HepG2 (cell line): ENCODE measurements at regions not wholly inside any gene's neighbourhood (a gene's known extent, or its start where the extent isn't known, plus 50 kb on each side); places are given as distances from the start of the nearest gene placed in this dataset.
A peak's percentile ranks its signal among the peaks of the same experiment; 100 is the strongest.

Experiments used
- ARNT ChIP-seq: fragments of 450-650 bp; IDR thresholded peaks from 2 replicates; pipeline ENCODE4 v1.6.1; 2017
- ASH2L ChIP-seq: fragments of 300-600, 200-600 bp; sonication (generic); IDR thresholded peaks from 2 replicates; pipeline ENCODE4 v1.7.0; 2017; ENCODE audit warnings: low read depth, mild to moderate bottlenecking, moderate library complexity, mixed read lengths, low read length; ENCODE audit not compliant: insufficient read length
- EED ChIP-seq: sonication (generic); formaldehyde crosslinking; IDR thresholded peaks from 2 replicates; pipeline ENCODE4 v1.5.0; 2020; ENCODE audit warnings: mild to moderate bottlenecking, missing genetic modification reagents
- EHMT2 ChIP-seq: fragments of 200-600 bp; sonication (generic); IDR thresholded peaks from 2 replicates; pipeline ENCODE4 v1.7.0; 2017; ENCODE audit warnings: antibody characterized with exemption, low read depth, low read length, borderline replicate concordance
- HOXA3 ChIP-seq: sonication (generic); formaldehyde crosslinking; IDR thresholded peaks from 2 replicates; pipeline ENCODE4 v1.5.0; 2020; ENCODE audit warnings: missing genetic modification reagents
- KDM1A ChIP-seq: IDR thresholded peaks from 2 replicates; pipeline ENCODE4 v1.6.1; 2016; ENCODE audit warnings: missing compliant biosample characterization
- NONO ChIP-seq, 2 experiments: fragments of 450-650 bp in 1 of 2; sonication (generic) in 1 of 2; formaldehyde crosslinking in 1 of 2; IDR thresholded peaks in 1 of 2; conservative IDR thresholded peaks in 1 of 2; 2 replicates each; pipeline versions ENCODE4 v1.6.1 to v1.8.0; 2017 to 2022; ENCODE audit warnings: mild to moderate bottlenecking in 1 of 2, missing genetic modification reagents in 1 of 2, moderate library complexity in 1 of 2
- PCBP1 ChIP-seq: fragments of 200-400 bp; formaldehyde crosslinking; IDR thresholded peaks from 2 replicates; pipeline ENCODE4 v1.6.1; 2017; ENCODE audit warnings: mild to moderate bottlenecking, low read depth, low read length, borderline replicate concordance
- PTBP1 ChIP-seq: fragments of 200-400 bp; formaldehyde crosslinking; IDR thresholded peaks from 2 replicates; pipeline ENCODE4 v1.6.1; 2018; ENCODE audit warnings: low read length, low read depth; ENCODE audit not compliant: poor library complexity, severe bottlenecking
- REL ChIP-seq: sonication (generic); formaldehyde crosslinking; conservative IDR thresholded peaks from 2 replicates; pipeline ENCODE4 v1.8.0; 2022; ENCODE audit warnings: mild to moderate bottlenecking, missing genetic modification reagents, moderate library complexity
- RFX5 ChIP-seq: IDR thresholded peaks from 2 replicates; pipeline ENCODE4 v1.6.1; 2011; ENCODE audit warnings: low read depth, low read length, improper control_type of control experiment
- YY1 ChIP-seq: IDR thresholded peaks from 2 replicates; pipeline ENCODE4 v1.6.1; 2011; ENCODE audit warnings: low read length, low read depth, moderate library complexity, mild to moderate bottlenecking; ENCODE audit not compliant: insufficient read depth, insufficient replicate concordance
- ZMYM3 ChIP-seq: sonication (generic); formaldehyde crosslinking; IDR thresholded peaks from 2 replicates; pipeline ENCODE4 v1.5.1; 2020; ENCODE audit warnings: mild to moderate bottlenecking, missing genetic modification reagents
- ZNF501 ChIP-seq: sonication (generic); formaldehyde crosslinking; IDR thresholded peaks from 2 replicates; pipeline ENCODE4 v1.5.1; 2020; ENCODE audit warnings: mild to moderate bottlenecking, moderate library complexity, missing genetic modification reagents
- ZNF503 ChIP-seq: sonication (generic); formaldehyde crosslinking; IDR thresholded peaks from 2 replicates; pipeline ENCODE4 v1.4.0; 2020; ENCODE audit warnings: missing genetic modification reagents
- ZNF546 ChIP-seq: sonication (generic); formaldehyde crosslinking; conservative IDR thresholded peaks from 2 replicates; pipeline ENCODE4 v1.8.1; 2023; ENCODE audit warnings: mild to moderate bottlenecking, missing genetic modification reagents
- ZNF7 ChIP-seq: IDR thresholded peaks from 2 replicates; pipeline ENCODE4 v1.6.1; 2016; ENCODE audit warnings: missing biosample characterization, missing genetic modification reagents
- TF ChIP-seq, protein P1 (sequence below): sonication (generic); formaldehyde crosslinking; IDR thresholded peaks from 2 replicates; pipeline ENCODE4 v1.4.0; 2020; ENCODE audit warnings: mild to moderate bottlenecking, missing genetic modification reagents, borderline replicate concordance
- TF ChIP-seq, protein P2 (sequence below): sonication (generic); formaldehyde crosslinking; IDR thresholded peaks from 2 replicates; pipeline ENCODE4 v1.9.0; 2022; ENCODE audit warnings: missing genetic modification reagents, mild to moderate bottlenecking, borderline replicate concordance
- TF ChIP-seq, protein P3 (sequence below): IDR thresholded peaks from 2 replicates; pipeline ENCODE4 v1.6.1; 2012; ENCODE audit warnings: inconsistent platforms

- TF ChIP-seq ZNF503 (CRISPR knock-in tag): 0 out of 2 replicates have a peak, but pooled peaks have one; percentile 42
- TF ChIP-seq ZNF546: no peak
- TF ChIP-seq ZNF501 (CRISPR knock-in tag): peak; percentile 54; the same call in 1 of the 2 replicates
- TF ChIP-seq, protein P1, sequence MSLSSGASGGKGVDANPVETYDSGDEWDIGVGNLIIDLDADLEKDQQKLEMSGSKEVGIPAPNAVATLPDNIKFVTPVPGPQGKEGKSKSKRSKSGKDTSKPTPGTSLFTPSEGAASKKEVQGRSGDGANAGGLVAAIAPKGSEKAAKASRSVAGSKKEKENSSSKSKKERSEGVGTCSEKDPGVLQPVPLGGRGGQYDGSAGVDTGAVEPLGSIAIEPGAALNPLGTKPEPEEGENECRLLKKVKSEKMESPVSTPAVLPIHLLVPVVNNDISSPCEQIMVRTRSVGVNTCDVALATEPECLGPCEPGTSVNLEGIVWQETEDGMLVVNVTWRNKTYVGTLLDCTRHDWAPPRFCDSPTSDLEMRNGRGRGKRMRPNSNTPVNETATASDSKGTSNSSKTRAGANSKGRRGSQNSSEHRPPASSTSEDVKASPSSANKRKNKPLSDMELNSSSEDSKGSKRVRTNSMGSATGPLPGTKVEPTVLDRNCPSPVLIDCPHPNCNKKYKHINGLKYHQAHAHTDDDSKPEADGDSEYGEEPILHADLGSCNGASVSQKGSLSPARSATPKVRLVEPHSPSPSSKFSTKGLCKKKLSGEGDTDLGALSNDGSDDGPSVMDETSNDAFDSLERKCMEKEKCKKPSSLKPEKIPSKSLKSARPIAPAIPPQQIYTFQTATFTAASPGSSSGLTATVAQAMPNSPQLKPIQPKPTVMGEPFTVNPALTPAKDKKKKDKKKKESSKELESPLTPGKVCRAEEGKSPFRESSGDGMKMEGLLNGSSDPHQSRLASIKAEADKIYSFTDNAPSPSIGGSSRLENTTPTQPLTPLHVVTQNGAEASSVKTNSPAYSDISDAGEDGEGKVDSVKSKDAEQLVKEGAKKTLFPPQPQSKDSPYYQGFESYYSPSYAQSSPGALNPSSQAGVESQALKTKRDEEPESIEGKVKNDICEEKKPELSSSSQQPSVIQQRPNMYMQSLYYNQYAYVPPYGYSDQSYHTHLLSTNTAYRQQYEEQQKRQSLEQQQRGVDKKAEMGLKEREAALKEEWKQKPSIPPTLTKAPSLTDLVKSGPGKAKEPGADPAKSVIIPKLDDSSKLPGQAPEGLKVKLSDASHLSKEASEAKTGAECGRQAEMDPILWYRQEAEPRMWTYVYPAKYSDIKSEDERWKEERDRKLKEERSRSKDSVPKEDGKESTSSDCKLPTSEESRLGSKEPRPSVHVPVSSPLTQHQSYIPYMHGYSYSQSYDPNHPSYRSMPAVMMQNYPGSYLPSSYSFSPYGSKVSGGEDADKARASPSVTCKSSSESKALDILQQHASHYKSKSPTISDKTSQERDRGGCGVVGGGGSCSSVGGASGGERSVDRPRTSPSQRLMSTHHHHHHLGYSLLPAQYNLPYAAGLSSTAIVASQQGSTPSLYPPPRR (CRISPR knock-in tag): peak; percentile 21; the same call in 1 of the 2 replicates
- peak; percentile 41; the same call in 1 of the 2 replicates for TF ChIP-seq KDM1A (CRISPR knock-in tag)
- TF ChIP-seq, protein P2, sequence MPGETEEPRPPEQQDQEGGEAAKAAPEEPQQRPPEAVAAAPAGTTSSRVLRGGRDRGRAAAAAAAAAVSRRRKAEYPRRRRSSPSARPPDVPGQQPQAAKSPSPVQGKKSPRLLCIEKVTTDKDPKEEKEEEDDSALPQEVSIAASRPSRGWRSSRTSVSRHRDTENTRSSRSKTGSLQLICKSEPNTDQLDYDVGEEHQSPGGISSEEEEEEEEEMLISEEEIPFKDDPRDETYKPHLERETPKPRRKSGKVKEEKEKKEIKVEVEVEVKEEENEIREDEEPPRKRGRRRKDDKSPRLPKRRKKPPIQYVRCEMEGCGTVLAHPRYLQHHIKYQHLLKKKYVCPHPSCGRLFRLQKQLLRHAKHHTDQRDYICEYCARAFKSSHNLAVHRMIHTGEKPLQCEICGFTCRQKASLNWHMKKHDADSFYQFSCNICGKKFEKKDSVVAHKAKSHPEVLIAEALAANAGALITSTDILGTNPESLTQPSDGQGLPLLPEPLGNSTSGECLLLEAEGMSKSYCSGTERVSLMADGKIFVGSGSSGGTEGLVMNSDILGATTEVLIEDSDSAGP (CRISPR knock-in tag): peak; percentile 35; the same call in 1 of the 2 replicates
- no peak for TF ChIP-seq REL (CRISPR knock-in tag)
- TF ChIP-seq YY1: peak; percentile 78
- no peak for TF ChIP-seq RFX5
- TF ChIP-seq NONO (IDR thresholded peaks at IDR 0.05): no peak
- TF ChIP-seq NONO (CRISPR knock-in tag; conservative IDR thresholded peaks at IDR 0.05): peak; percentile 23; the same call in 1 of the 2 replicates
- 0 out of 2 replicates have a peak, but pooled peaks have one; percentile 25 for TF ChIP-seq PCBP1
- TF ChIP-seq HOXA3: peak; percentile 46; the same call in 1 of the 2 replicates
- TF ChIP-seq ASH2L: peak; percentile 44
- TF ChIP-seq EHMT2: no peak
- peak; percentile 8; the same call in 1 of the 2 replicates for TF ChIP-seq EED
- peak; percentile 79; the same call in 1 of the 2 replicates for TF ChIP-seq ZMYM3
- TF ChIP-seq, protein P3, sequence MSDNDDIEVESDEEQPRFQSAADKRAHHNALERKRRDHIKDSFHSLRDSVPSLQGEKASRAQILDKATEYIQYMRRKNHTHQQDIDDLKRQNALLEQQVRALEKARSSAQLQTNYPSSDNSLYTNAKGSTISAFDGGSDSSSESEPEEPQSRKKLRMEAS: peak; percentile 37; the same call in 1 of the 2 replicates
- TF ChIP-seq ARNT: no peak
- peak; percentile 51 for TF ChIP-seq PTBP1
- TF ChIP-seq ZNF7 (CRISPR knock-in tag): 0 out of 2 replicates have a peak, but pooled peaks have one; percentile 38
Measured at GRCh38 chr3:42012935-42013690, 51.2 kb upstream of the ULK4 start (continued).
